ENCODE measurements at regions not wholly inside any gene's neighbourhood (a gene's known extent, or its start where the extent isn't known, plus 50 kb on each side); places are given as distances from the start of the nearest gene placed in this dataset.

GRCh38 chr4:63211776-63212479, 1197.3 kb downstream of the TECRL start:
- Histone ChIP-seq H2BK15ac (ENCODE audit: low read depth, low read length) (no peak overlapping the region), H3T11ph (ENCODE audit: low read length) (no peak overlapping the region), H4K20me1 (ENCODE audit: control insufficient read depth, insufficient read depth, insufficient read length) (no peaks in the 10 kb centered on the region), H2BK120ac (ENCODE audit: low read depth, low read length, poor library complexity, severe bottlenecking) (no peak overlapping the region), H4K91ac (ENCODE audit: insufficient read length, low read depth, low read length) (no peak overlapping the region), H3K4me2 (ENCODE audit: insufficient read depth, insufficient read length, low read length) (no peak overlapping the region), H2AK5ac (ENCODE audit: insufficient read length, low read length) (no peak overlapping the region), H2BK5ac (ENCODE audit: insufficient read length, low read length) (no peak overlapping the region), H3K23ac (ENCODE audit: insufficient read length, low read depth, low read length) (no peak overlapping the region), H3K4ac (ENCODE audit: low read depth, low read length) (no peak overlapping the region), H3K14ac (ENCODE audit: insufficient read depth, low read length) (no peak overlapping the region), H2AFZ (ENCODE audit: low read length) (no peak overlapping the region), H3K27ac (ENCODE audit: insufficient read length, low read depth, low read length) (no peak overlapping the region), H2BK12ac (ENCODE audit: insufficient read length, low read depth, low read length) (no peak overlapping the region), H3K79me1 (ENCODE audit: insufficient read depth, low read depth, low read length, poor library complexity, severe bottlenecking) (no peaks in the 10 kb centered on the region), H3K18ac (ENCODE audit: insufficient read length, low read depth, low read length) (no peak overlapping the region), H3K9me3 (ENCODE audit: control insufficient read depth, low read depth, low read length) (no peaks in the 10 kb centered on the region), H2BK20ac (ENCODE audit: low read depth, low read length, poor library complexity, severe bottlenecking) (no peak overlapping the region), H3K9ac (ENCODE audit: extremely low read depth, insufficient read length, low read length) (no peak overlapping the region), H3K56ac (ENCODE audit: insufficient read length, low read depth, low read length) (no peak overlapping the region), H4K8ac (replicated peaks; ENCODE audit: insufficient read length, low read depth, low read length) (no peak overlapping the region), H3K79me2 (ENCODE audit: insufficient read depth, low read length) (no peaks in the 10 kb centered on the region), H4K5ac (ENCODE audit: insufficient read length, low read depth, low read length) (no peak overlapping the region), H3K23me2 (ENCODE audit: insufficient read length, low read depth, low read length, poor library complexity, severe bottlenecking) (no peaks in the 10 kb centered on the region), H3K27me3 (ENCODE audit: insufficient read depth, low read length) (no peaks in the 10 kb centered on the region), H3K4me1 (ENCODE audit: insufficient read depth, low read length) (no peaks in the 10 kb centered on the region)
- Mint-ChIP-seq H3K4me3 (no peak overlapping the region), H3K9me3 (peaks cover 14 to 26% of the 10 kb centered on the region in 2 experiments; a peak in 4 of 5 replicates), H3K36me3 (ENCODE audit: insufficient read depth in 1 of 3, low read depth in 3 of 3) (peaks cover 0 to 4% (median 3%) of the 10 kb centered on the region in 3 experiments; a peak in 4 of 7 replicates), H3K27me3 (ENCODE audit: low read depth) (no peaks in the 10 kb centered on the region), H3K4me1 (no peaks in the 10 kb centered on the region), H3K27ac (no peak overlapping the region)
- TF ChIP-seq, protein P1, sequence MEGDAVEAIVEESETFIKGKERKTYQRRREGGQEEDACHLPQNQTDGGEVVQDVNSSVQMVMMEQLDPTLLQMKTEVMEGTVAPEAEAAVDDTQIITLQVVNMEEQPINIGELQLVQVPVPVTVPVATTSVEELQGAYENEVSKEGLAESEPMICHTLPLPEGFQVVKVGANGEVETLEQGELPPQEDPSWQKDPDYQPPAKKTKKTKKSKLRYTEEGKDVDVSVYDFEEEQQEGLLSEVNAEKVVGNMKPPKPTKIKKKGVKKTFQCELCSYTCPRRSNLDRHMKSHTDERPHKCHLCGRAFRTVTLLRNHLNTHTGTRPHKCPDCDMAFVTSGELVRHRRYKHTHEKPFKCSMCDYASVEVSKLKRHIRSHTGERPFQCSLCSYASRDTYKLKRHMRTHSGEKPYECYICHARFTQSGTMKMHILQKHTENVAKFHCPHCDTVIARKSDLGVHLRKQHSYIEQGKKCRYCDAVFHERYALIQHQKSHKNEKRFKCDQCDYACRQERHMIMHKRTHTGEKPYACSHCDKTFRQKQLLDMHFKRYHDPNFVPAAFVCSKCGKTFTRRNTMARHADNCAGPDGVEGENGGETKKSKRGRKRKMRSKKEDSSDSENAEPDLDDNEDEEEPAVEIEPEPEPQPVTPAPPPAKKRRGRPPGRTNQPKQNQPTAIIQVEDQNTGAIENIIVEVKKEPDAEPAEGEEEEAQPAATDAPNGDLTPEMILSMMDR (conservative IDR thresholded peaks at IDR 0.05), result no peak
- DNase-seq, result no peak
- WGBS (ENCODE audit: extremely low coverage, insufficient read length, low lambda C conversion rate), result no CpG with 5 or more reads among the region's 2 CpGs

Data from H9 (cell line).